ENCODE measurements at regions not wholly inside any gene's neighbourhood (a gene's known extent, or its start where the extent isn't known, plus 50 kb on each side); places are given as distances from the start of the nearest gene placed in this dataset.

DNA sequence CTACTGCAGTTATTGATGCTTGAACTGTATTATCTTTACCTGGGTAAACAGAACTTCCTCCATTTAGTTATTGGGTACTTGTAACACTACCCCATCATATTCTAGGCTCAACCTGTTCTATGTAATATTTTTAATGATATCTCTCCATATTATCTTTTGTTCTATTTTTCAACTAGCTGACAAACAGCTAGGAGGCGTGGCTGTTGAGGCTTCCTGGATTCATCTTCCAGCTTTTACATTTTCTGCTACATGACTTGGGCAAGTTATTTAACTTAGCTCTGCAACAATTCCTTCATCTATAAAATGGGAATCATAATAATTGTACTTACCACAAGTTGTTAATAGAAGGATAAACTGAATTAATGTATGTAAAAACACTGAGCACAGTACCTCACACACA lies 349.3 kb downstream of the PTTG2 start:
- no peak for TF ChIP-seq POLR2AphosphoS5 (IDR thresholded peaks at IDR 0.05)
- TF ChIP-seq, protein P1, sequence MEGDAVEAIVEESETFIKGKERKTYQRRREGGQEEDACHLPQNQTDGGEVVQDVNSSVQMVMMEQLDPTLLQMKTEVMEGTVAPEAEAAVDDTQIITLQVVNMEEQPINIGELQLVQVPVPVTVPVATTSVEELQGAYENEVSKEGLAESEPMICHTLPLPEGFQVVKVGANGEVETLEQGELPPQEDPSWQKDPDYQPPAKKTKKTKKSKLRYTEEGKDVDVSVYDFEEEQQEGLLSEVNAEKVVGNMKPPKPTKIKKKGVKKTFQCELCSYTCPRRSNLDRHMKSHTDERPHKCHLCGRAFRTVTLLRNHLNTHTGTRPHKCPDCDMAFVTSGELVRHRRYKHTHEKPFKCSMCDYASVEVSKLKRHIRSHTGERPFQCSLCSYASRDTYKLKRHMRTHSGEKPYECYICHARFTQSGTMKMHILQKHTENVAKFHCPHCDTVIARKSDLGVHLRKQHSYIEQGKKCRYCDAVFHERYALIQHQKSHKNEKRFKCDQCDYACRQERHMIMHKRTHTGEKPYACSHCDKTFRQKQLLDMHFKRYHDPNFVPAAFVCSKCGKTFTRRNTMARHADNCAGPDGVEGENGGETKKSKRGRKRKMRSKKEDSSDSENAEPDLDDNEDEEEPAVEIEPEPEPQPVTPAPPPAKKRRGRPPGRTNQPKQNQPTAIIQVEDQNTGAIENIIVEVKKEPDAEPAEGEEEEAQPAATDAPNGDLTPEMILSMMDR (IDR thresholded peaks at IDR 0.05) = no peak
- TF ChIP-seq POLR2A (IDR thresholded peaks at IDR 0.05) = no peak

Measured in breast epithelium (tissue), 3 donors.